Keratinocyte (primary cell): ENCODE measurements at regions not wholly inside any gene's neighbourhood (a gene's known extent, or its start where the extent isn't known, plus 50 kb on each side); places are given as distances from the start of the nearest gene placed in this dataset.

Experiments
- CTCF ChIP-seq, 3 experiments: IDR thresholded peaks in 1 of 3; conservative IDR thresholded peaks in 1 of 3; optimal IDR thresholded peaks in 1 of 3; 2 replicates in 2 of 3; 3 replicates in 1 of 3; pipeline versions ENCODE3 to v1.5.1; 2011; ENCODE audit warnings: low read length in 3 of 3, mild to moderate bottlenecking in 3 of 3, moderate library complexity in 2 of 3, control low read depth in 1 of 3, inconsistent platforms in 1 of 3; ENCODE audit not compliant: insufficient read depth in 2 of 3; ENCODE audit errors: extremely low read depth in 1 of 3
- EZH2 ChIP-seq: IDR thresholded peaks from one replicate; pipeline ENCODE4 v1.6.1; 2012; ENCODE audit warnings: inconsistent platforms, mild to moderate bottlenecking, low read length, moderate library complexity

- TF ChIP-seq CTCF (optimal IDR thresholded peaks at IDR 0.05 in 1 of 3, IDR thresholded peaks at IDR 0.05 in 1 of 3, conservative IDR thresholded peaks at IDR 0.05 in 1 of 3; ENCODE audit: extremely low read depth in 1 of 3, insufficient read depth in 2 of 3, low read length in 3 of 3) (no peak), EZH2 (no peak)
Observed at GRCh38 chr1:208606959-208607358, 362.8 kb upstream of the PLXNA2 start.
